D721Med (cell line): ENCODE measurements at regions not wholly inside any gene's neighbourhood (a gene's known extent, or its start where the extent isn't known, plus 50 kb on each side); places are given as distances from the start of the nearest gene placed in this dataset.

Experiments
- DNase-seq: peaks from one replicate; pipeline ENCODE4 v3.0.0; 2011; ENCODE audit warnings: low spot score; ENCODE audit not compliant: insufficient read length
- FAIRE-seq: peaks from 2 replicates; lab custom pipeline; 2011; peaks lifted over from hg19 to GRCh38; lab: Jason Lieb, UNC
- TF ChIP-seq, protein P1 (sequence below): IDR thresholded peaks from 2 replicates; pipeline ENCODE4 v1.5.1; 2012; ENCODE audit warnings: mild to moderate bottlenecking, control low read depth; ENCODE audit not compliant: insufficient read depth; ENCODE audit errors: missing control alignments

DNA sequence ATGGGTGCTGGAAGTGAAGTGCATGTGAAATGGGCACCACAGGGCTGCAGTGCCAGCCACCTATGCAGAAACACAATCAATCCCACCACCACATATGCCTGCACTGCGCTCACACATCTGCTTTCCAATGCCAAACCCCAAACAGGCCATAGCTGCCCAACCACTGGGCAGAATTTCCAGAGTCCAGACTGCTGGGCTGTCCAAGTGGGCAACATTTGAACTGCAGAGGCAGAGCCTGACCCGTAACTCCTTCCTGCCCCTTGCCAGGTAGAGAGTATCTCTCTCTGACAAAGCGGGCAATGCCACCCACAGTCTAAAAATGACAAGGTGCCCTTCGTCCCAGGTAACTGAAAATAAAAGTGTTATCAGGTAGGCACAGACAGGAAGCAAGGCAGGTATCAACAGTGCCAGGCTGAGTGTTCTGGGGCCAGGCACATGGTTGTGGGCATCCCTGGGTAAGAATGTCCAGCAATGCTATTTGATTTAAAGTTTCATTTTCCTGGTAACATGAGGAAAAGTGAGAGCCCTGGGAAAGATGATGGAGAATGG, 79.5 kb downstream of the FOXA2 start:
- TF ChIP-seq, protein P1, sequence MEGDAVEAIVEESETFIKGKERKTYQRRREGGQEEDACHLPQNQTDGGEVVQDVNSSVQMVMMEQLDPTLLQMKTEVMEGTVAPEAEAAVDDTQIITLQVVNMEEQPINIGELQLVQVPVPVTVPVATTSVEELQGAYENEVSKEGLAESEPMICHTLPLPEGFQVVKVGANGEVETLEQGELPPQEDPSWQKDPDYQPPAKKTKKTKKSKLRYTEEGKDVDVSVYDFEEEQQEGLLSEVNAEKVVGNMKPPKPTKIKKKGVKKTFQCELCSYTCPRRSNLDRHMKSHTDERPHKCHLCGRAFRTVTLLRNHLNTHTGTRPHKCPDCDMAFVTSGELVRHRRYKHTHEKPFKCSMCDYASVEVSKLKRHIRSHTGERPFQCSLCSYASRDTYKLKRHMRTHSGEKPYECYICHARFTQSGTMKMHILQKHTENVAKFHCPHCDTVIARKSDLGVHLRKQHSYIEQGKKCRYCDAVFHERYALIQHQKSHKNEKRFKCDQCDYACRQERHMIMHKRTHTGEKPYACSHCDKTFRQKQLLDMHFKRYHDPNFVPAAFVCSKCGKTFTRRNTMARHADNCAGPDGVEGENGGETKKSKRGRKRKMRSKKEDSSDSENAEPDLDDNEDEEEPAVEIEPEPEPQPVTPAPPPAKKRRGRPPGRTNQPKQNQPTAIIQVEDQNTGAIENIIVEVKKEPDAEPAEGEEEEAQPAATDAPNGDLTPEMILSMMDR, result no peak
- FAIRE-seq, result no peak

DNA sequence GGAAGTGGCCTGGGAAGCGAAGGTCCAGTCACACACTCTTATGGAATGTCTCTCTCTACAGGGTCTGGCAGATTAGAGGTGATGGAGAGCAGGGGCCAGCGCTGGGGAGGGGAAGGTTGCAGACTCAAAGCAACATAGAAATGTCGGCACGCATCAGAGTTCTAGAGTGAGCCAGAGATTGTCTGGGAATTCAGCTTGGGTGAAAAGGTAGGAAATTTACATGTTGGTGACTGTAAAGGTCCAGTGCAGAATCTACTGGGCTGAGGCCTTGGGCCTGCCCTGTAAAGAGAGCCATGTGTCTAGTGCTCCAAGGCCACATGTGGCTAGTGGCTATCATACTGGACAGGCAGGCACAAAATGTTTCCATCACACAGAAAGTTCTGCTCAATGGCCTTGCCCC, 80.8 kb downstream of the FOXA2 start:
- DNase-seq, result no peak
- no peak for FAIRE-seq
- TF ChIP-seq, protein P1, result no peak

More for the DNA sequence above, 79.5 kb downstream of the FOXA2 start:
- no peak for DNase-seq

DNA sequence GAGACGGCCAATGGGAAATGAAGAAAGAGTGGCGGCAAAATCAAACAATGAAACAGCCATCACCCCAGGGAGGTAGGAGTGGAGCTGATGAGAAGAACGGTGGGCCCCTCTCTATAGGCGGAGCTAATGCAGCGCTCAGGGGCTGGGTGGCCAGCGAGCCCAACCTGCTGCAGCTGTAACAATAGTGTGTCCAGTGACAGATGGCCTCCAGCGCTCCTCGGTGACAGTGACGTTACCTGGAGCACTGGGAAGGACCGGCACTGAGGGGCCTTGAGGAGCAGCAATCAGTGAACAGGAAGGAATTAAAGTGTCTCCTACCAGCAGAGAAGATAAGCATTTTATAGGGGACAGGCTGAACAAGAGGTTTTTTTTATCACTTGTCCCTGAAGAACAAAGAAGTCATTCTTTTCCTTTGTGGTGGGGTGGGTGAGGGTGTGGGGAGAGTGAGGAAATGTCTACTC, 81.6 kb downstream of the FOXA2 start:
- DNase-seq (no peak), FAIRE-seq (no peak)
- TF ChIP-seq, protein P1, result no peak

DNA sequence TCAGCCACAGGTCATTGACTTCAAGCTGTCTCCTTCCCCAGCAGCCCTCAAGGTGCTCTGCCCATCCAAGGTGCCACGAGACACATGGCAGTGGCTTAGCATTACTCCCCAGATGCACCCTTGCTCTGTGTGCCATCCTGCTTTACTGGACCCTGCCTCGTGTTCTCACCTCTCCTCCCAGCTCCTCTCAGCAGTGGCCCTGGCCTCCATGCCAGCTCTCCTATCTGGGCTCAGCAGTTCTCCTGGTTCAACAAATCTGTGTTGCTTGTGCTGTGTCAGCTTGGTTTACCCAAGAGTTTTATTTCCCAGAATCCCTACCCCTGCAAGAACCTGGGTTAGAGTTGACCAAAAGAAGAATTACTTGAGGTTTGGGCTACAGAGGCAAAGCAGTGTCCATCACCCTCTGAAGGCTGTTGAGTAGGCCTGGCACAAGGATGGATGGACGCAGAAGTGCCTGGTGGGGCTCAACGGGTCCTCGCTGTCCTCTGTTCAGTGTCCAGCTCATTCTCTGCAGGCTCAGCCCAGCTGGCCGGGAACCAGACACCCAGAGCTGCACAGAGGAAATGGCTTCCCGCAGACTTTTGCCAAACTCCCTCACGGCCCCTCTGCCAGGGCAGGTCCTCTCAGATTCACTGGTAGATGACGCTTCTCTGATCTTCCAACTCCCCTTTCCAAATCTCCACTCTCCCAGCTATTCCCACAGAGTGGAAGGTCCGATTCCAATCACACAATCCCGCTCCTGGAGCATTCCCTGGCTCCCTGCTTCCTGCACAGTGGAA, 82.6 kb downstream of the FOXA2 start:
- FAIRE-seq (no peak), DNase-seq (no peak)
- TF ChIP-seq, protein P1, result no peak

DNA sequence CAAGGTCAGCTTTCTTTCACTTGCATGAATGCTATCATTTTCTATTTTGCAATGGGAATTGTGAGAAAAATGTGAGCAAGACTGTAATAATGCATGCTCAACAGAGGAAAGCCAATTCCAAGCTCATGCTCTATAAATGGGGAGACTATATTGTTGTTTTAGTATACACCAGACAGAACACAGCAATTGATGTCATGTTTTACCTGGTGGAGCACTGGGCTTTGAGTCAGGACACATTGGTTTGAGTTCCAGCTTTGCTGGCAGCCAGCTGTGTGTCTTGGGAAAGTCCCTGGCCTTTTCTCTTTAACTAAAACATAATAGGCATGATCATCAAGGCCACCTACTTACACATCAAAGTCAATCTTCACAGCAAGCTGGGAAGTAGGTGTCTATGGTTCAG, 83.3 kb downstream of the FOXA2 start:
- no peak for FAIRE-seq
- TF ChIP-seq, protein P1, result no peak
- no peak for DNase-seq

DNA sequence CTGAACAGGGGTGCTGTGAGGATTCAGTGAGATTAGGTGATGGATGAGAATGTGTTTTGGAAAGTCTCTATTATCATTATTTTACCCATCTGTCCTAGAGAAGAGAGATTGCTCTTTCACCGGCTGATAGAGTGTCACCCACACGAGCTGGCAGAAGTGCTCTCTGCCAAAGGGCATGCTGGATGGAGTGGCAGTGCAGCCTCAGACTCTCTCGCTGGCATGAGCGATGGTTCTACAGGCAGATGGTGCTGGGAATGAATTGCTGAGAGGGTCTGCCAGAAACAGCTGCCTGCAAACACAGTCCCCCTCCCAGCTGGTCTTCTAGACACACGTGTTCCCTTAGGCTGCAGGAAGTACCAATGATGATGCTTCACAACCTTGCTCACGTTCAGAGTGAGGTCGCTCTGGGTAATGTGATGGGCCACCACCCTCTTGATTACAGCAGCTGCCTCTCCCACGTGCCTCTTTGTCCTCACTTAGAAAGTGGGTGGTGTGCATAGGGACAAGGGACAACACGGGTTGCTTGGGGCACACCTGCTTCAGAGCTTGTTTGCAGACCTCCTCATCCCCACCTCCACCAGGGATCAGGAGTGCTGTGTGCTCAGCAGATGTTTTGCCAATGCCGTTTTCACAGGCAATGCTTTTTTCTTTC, 84.7 kb downstream of the FOXA2 start:
- TF ChIP-seq, protein P1, result no peak
- DNase-seq (no peak), FAIRE-seq (no peak)

DNA sequence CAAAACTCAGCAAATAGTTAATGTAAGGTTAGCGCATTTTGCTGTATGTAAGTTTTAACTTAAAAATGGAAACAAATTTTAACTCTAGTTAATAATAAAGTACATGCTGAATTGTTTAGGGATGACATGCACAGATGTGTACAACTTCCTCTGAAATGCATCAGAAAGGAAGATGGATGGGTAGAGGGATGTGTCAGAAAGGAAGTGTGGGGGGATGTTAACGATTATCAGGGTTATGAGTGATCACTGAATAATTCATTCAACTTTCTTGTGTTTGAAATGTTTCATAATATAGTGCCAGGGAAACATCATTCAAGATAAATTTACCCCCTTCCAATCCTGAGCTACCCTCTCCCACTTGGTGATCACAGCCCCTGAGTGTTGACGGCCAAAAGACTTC, 87.6 kb downstream of the FOXA2 start:
- no peak for FAIRE-seq
- TF ChIP-seq, protein P1, result no peak
- no peak for DNase-seq
